ENCODE measurements at regions not wholly inside any gene's neighbourhood (a gene's known extent, or its start where the extent isn't known, plus 50 kb on each side); places are given as distances from the start of the nearest gene placed in this dataset.

DNA sequence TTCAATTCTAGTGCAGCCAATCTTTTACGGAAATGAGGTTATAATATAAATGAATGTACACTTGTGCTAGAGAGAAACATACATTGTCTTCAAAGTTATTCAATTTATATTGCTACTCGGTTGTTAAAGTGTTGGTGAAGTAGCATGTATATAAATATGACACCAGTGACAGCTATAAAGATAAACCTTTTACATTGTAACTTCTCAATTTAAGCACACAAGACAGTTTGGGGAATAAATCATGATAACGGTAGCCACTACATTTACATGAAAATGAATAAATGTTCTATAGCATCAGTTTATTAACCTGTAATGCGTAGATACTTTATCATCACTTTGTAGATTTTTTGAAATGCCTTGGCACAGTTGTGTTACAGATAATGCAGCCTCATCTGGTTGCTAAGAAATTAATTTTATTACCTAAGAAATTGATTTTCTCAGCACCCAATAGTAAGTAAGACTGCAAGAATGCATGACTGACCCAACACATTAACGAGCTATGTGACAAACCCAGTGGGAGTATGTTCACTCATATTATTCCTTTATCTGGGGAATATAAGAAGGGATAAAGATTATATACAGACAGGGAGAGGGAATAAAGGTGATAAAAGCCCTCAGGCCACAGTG, 283.9 kb upstream of the NPVF start:
- TF ChIP-seq CTCF (IDR thresholded peaks at IDR 0.05) (no peak), HES2 (IDR thresholded peaks at IDR 0.05) (no peak), ESRRA (IDR thresholded peaks at IDR 0.05; ENCODE audit: borderline replicate concordance, low read length) (no peak), BCL3 (IDR thresholded peaks at IDR 0.05) (no peak), MAFK (IDR thresholded peaks at IDR 0.05; ENCODE audit: partially characterized antibody) (no peak), KDM5A (IDR thresholded peaks at IDR 0.05) (no peak), MAX (IDR thresholded peaks at IDR 0.05) (no peak)

Measured in A549 (cell line).